HG03342 (cell line): ENCODE measurements at regions not wholly inside any gene's neighbourhood (a gene's known extent, or its start where the extent isn't known, plus 50 kb on each side); places are given as distances from the start of the nearest gene placed in this dataset.

Experiments
- ATAC-seq: cut with Tn5 transposase; IDR thresholded peaks from one replicate; pipeline ENCODE4 v1.9.1; 2021; ENCODE audit warnings: mild to moderate bottlenecking, moderate library complexity; ENCODE audit not compliant: unreplicated experiment

GRCh38 chr12:34289431-34290380, 267.4 kb downstream of the ALG10 start:
- ATAC-seq, result no peak

- no peak for ATAC-seq
Measured at GRCh38 chr12:34290381-34290995, 268.2 kb downstream of the ALG10 start.

- no peak for ATAC-seq
Measured at GRCh38 chr12:34291001-34291400, 268.7 kb downstream of the ALG10 start.

GRCh38 chr12:34291426-34291901, 269.2 kb downstream of the ALG10 start:
- no peak for ATAC-seq

GRCh38 chr12:34292736-34293625, 270.7 kb downstream of the ALG10 start:
- ATAC-seq, result no peak

- no peak for ATAC-seq
Measured at GRCh38 chr12:34294137-34294536, 271.8 kb downstream of the ALG10 start.

GRCh38 chr12:34294671-34295365, 272.5 kb downstream of the ALG10 start:
- ATAC-seq, result no peak

- ATAC-seq, result no peak
Measured at GRCh38 chr12:34295366-34296142, 273.3 kb downstream of the ALG10 start.

GRCh38 chr12:34296143-34297041, 274.1 kb downstream of the ALG10 start:
- ATAC-seq, result no peak

- ATAC-seq, result no peak
Measured at GRCh38 chr12:34297126-34297789, 275.0 kb downstream of the ALG10 start.

- ATAC-seq, result no peak
Measured at GRCh38 chr12:34297790-34298164, 275.5 kb downstream of the ALG10 start.

- no peak for ATAC-seq
Measured at GRCh38 chr12:34298176-34298970, 276.1 kb downstream of the ALG10 start.

- no peak for ATAC-seq
Measured at GRCh38 chr12:34298971-34299801, 276.9 kb downstream of the ALG10 start.

- no peak for ATAC-seq
Measured at GRCh38 chr12:34299802-34300193, 277.5 kb downstream of the ALG10 start.

- ATAC-seq, result no peak
Measured at GRCh38 chr12:34300376-34301250, 278.3 kb downstream of the ALG10 start.
